ENCODE measurements at regions not wholly inside any gene's neighbourhood (a gene's known extent, or its start where the extent isn't known, plus 50 kb on each side); places are given as distances from the start of the nearest gene placed in this dataset.

- TF ChIP-seq, protein P1, sequence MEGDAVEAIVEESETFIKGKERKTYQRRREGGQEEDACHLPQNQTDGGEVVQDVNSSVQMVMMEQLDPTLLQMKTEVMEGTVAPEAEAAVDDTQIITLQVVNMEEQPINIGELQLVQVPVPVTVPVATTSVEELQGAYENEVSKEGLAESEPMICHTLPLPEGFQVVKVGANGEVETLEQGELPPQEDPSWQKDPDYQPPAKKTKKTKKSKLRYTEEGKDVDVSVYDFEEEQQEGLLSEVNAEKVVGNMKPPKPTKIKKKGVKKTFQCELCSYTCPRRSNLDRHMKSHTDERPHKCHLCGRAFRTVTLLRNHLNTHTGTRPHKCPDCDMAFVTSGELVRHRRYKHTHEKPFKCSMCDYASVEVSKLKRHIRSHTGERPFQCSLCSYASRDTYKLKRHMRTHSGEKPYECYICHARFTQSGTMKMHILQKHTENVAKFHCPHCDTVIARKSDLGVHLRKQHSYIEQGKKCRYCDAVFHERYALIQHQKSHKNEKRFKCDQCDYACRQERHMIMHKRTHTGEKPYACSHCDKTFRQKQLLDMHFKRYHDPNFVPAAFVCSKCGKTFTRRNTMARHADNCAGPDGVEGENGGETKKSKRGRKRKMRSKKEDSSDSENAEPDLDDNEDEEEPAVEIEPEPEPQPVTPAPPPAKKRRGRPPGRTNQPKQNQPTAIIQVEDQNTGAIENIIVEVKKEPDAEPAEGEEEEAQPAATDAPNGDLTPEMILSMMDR (IDR thresholded peaks at IDR 0.05), result no peak
- TF ChIP-seq POLR2A (IDR thresholded peaks at IDR 0.05) (no peak), EP300 (IDR thresholded peaks at IDR 0.05) (no peak)
Measured at GRCh38 chr9:99432075-99432474, 210.0 kb downstream of the SEC61B start.
